ENCODE measurements at regions not wholly inside any gene's neighbourhood (a gene's known extent, or its start where the extent isn't known, plus 50 kb on each side); places are given as distances from the start of the nearest gene placed in this dataset.

- Mint-ChIP-seq H3K9me3 (ENCODE audit: low read depth) (peaks cover 9% of the 10 kb centered on the region), H3K4me1 (ENCODE audit: low read depth) (no peaks in the 10 kb centered on the region), H3K27ac (ENCODE audit: unreplicated experiment) (no peak overlapping the region), H3K4me3 (ENCODE audit: unreplicated experiment) (no peak overlapping the region), H3K27me3 (ENCODE audit: low read depth) (peaks cover 9% of the 10 kb centered on the region), H3K36me3 (ENCODE audit: low read depth) (no peaks in the 10 kb centered on the region)
- no peak for DNase-seq (ENCODE audit: low spot score)
- no peak for TF ChIP-seq CTCF (IDR thresholded peaks at IDR 0.05)
Observed at GRCh38 chr1:208778417-208778816, 534.2 kb upstream of the PLXNA2 start.

DNA sequence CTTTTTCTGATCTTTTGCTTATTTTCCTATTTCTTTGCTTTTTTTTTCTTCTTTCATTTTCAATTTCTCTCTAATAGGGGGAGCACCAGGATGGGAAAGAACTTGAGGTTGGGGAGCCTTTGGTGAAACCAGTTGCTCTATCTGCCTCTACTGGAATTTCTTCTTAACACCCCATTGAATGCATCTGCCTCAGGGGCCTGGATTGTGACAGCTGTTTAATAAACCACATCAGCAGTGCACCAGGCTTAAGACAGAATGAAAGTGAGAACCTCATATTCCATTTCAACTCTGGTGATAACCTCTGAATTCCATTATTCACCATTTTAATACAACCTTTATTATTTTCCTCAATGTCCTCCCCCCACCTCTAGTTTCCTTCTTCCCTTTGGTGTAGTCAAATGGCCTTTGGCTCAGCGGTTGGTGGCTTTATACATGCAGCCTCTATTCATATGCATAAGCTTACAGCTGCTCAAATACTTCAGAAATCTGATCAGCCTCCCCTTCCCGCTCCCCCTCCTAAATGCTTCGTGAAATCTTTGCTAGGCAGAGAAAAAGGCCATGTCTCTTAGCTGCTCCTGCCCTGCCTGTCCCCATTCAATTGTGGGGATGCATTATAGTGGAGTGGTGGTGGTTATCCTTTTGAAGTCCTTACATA, 537.3 kb upstream of the PLXNA2 start:
- no peak overlapping the region for H3K4me3 Mint-ChIP-seq (ENCODE audit: unreplicated experiment)
- peaks cover 9% of the 10 kb centered on the region for H3K9me3 Mint-ChIP-seq (ENCODE audit: low read depth)
- H3K36me3 Mint-ChIP-seq (ENCODE audit: low read depth), result no peaks in the 10 kb centered on the region
- H3K27me3 Mint-ChIP-seq (ENCODE audit: low read depth), result peaks cover 7% of the 10 kb centered on the region
- H3K4me1 Mint-ChIP-seq (ENCODE audit: low read depth), result no peaks in the 10 kb centered on the region
- H3K27ac Mint-ChIP-seq (ENCODE audit: unreplicated experiment), result no peak overlapping the region
- DNase-seq (ENCODE audit: low spot score), result no peak
- no peak for TF ChIP-seq CTCF (IDR thresholded peaks at IDR 0.05)

- Mint-ChIP-seq H3K27ac (ENCODE audit: unreplicated experiment) (no peak overlapping the region), H3K4me1 (ENCODE audit: low read depth) (no peaks in the 10 kb centered on the region), H3K4me3 (ENCODE audit: unreplicated experiment) (no peak overlapping the region), H3K36me3 (ENCODE audit: low read depth) (no peaks in the 10 kb centered on the region), H3K9me3 (ENCODE audit: low read depth) (peaks cover 4% of the 10 kb centered on the region), H3K27me3 (ENCODE audit: low read depth) (peaks cover 12% of the 10 kb centered on the region)
- no peak for DNase-seq (ENCODE audit: low spot score)
- TF ChIP-seq CTCF (IDR thresholded peaks at IDR 0.05), result no peak
Observed at GRCh38 chr1:208782186-208782585, 538.0 kb upstream of the PLXNA2 start.

DNA sequence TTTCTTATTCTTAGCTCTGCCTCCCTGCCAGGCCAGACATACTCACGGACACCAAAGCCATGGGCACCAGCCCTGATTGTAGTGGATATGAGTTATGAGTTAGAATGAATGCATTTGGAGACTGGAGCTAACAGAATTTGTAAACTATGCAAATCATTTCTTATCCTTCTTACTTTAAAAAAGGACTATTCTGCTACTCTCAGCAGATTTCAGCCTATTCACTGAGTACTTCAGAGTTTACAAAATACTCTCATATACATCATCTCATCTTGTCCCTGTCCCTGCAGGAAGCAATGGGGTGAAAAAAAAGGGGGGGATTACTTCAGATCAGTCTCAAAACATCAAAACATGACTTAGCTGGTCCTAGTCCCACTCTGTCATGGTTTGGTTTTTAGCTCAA, 541.4 kb upstream of the PLXNA2 start:
- no peaks in the 10 kb centered on the region for H3K4me1 Mint-ChIP-seq (ENCODE audit: low read depth)
- no peak overlapping the region for H3K4me3 Mint-ChIP-seq (ENCODE audit: unreplicated experiment)
- no peak overlapping the region for H3K27ac Mint-ChIP-seq (ENCODE audit: unreplicated experiment)
- peaks cover 18% of the 10 kb centered on the region for H3K27me3 Mint-ChIP-seq (ENCODE audit: low read depth)
- no peaks in the 10 kb centered on the region for H3K9me3 Mint-ChIP-seq (ENCODE audit: low read depth)
- H3K36me3 Mint-ChIP-seq (ENCODE audit: low read depth), result no peaks in the 10 kb centered on the region
- TF ChIP-seq CTCF (IDR thresholded peaks at IDR 0.05), result no peak
- no peak for DNase-seq (ENCODE audit: low spot score)

DNA sequence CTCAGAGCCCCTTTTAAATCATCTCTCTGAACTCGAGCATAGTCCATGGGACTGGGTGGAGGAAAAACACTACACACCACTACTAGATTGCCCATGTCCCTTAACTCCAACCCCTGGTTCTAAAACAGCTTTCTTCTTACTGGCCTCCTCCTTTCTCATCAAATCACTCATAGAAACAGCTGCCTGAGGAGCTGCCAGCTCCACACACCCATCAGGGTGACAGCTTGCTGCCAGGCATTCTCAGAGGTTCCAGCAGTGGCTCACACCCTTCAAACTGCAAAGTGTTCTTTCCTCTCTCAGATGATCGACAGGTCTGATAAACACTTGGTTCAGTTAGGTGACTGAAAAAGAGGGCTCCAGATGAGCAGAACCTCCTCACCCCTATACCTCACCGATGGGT, 543.0 kb upstream of the PLXNA2 start:
- no peak overlapping the region for H3K4me3 Mint-ChIP-seq (ENCODE audit: unreplicated experiment)
- no peaks in the 10 kb centered on the region for H3K9me3 Mint-ChIP-seq (ENCODE audit: low read depth)
- DNase-seq (ENCODE audit: low spot score), result no peak
- no peaks in the 10 kb centered on the region for H3K36me3 Mint-ChIP-seq (ENCODE audit: low read depth)
- H3K27me3 Mint-ChIP-seq (ENCODE audit: low read depth), result peaks cover 18% of the 10 kb centered on the region
- no peak for TF ChIP-seq CTCF (IDR thresholded peaks at IDR 0.05)
- no peak overlapping the region for H3K27ac Mint-ChIP-seq (ENCODE audit: unreplicated experiment)
- peaks cover 10% of the 10 kb centered on the region for H3K4me1 Mint-ChIP-seq (ENCODE audit: low read depth)
